GM23248 (cell line): ENCODE measurements at regions not wholly inside any gene's neighbourhood (a gene's known extent, or its start where the extent isn't known, plus 50 kb on each side); places are given as distances from the start of the nearest gene placed in this dataset.

Experiments
- EZH2 ChIP-seq: fragments of 200-600 bp; sonication (generic); IDR thresholded peaks from 2 replicates; pipeline ENCODE4 v1.6.1; 2018; ENCODE audit warnings: antibody characterized with exemption, mild to moderate bottlenecking; ENCODE audit not compliant: insufficient read depth, poor library complexity, severe bottlenecking
- EZH2phosphoT487 ChIP-seq: fragments of 200-600 bp; sonication (generic); IDR thresholded peaks from 2 replicates; pipeline ENCODE4 v1.6.1; 2018; ENCODE audit warnings: antibody characterized with exemption, moderate library complexity, mild to moderate bottlenecking, low read depth; ENCODE audit not compliant: insufficient read depth

DNA sequence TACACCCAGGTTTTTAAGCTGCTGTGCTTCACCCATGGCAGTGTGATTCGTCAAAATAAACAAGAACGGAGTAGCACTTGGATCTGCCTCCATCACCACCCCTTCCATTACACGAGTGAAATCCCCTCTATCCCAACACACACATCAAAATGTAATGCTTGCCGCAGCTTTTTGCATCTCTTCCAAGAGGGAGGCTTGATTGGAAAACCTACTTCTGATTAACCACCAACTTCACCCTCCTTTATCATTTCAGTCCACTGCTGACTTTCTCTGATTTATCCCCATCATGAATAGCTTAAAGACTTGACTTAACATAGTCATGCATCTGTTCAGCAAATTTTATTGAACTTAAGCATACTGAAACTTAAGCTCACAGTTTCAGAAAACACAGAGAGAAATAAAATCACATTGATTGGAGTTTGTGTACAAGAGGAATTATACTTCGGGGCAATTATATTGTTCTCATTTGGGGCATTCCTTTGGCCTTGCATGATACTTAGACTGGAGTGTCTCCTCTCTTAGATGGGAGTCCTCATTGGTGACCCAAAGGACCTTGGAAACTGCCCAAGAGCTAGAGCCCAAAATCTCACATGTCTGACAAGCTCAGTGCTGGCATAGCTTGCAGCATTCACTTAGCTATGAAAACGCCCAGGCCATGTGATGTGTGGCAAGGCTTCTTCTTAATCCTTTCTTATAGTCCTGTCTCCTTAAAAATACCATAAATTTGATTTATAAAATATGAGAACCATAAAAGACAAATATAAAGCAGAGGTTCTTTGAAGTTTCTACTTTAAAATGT lies 124.3 kb upstream of the UMPS start:
- TF ChIP-seq EZH2 = no peak
- no peak for TF ChIP-seq EZH2phosphoT487
